ENCODE measurements at regions not wholly inside any gene's neighbourhood (a gene's known extent, or its start where the extent isn't known, plus 50 kb on each side); places are given as distances from the start of the nearest gene placed in this dataset.

GRCh38 chr3:193774272-193774915 is 181.4 kb downstream of the OPA1 start:
- TF ChIP-seq, protein P1, sequence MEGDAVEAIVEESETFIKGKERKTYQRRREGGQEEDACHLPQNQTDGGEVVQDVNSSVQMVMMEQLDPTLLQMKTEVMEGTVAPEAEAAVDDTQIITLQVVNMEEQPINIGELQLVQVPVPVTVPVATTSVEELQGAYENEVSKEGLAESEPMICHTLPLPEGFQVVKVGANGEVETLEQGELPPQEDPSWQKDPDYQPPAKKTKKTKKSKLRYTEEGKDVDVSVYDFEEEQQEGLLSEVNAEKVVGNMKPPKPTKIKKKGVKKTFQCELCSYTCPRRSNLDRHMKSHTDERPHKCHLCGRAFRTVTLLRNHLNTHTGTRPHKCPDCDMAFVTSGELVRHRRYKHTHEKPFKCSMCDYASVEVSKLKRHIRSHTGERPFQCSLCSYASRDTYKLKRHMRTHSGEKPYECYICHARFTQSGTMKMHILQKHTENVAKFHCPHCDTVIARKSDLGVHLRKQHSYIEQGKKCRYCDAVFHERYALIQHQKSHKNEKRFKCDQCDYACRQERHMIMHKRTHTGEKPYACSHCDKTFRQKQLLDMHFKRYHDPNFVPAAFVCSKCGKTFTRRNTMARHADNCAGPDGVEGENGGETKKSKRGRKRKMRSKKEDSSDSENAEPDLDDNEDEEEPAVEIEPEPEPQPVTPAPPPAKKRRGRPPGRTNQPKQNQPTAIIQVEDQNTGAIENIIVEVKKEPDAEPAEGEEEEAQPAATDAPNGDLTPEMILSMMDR (conservative IDR thresholded peaks at IDR 0.05; ENCODE audit: low read length): no peak
- TF ChIP-seq EZH2phosphoT487 (IDR thresholded peaks at IDR 0.05; ENCODE audit: borderline replicate concordance): no peak
